Kidney (tissue), 13 donors: ENCODE measurements at regions not wholly inside any gene's neighbourhood (a gene's known extent, or its start where the extent isn't known, plus 50 kb on each side); places are given as distances from the start of the nearest gene placed in this dataset.

Experiments used
- DNase-seq, 5 donors: peaks; one replicate each; pipeline ENCODE4 v3.0.0-alpha.2; 2013 to 2020
- FAIRE-seq: peaks from 2 replicates; lab custom pipeline; 2012; peaks lifted over from hg19 to GRCh38; lab: Jason Lieb, UNC
- H3K27ac ChIP-seq, 2 donors: one replicate each; pipeline ENCODE4 v1.7.0; 2013; ENCODE audit warnings: low read depth in 2 of 2, low read length in 2 of 2, inconsistent platforms in 1 of 2
- H3K27me3 ChIP-seq: one replicate; pipeline ENCODE4 v1.7.1; 2013; ENCODE audit warnings: low read length, inconsistent platforms; ENCODE audit not compliant: control insufficient read depth, insufficient read depth
- H3K36me3 ChIP-seq, 3 donors: one replicate each; pipeline versions ENCODE4 v1.7.0 to v1.7.1; 2013; ENCODE audit warnings: low read length in 3 of 3, control low read depth in 1 of 3, inconsistent platforms in 1 of 3; ENCODE audit not compliant: insufficient read depth in 3 of 3, control insufficient read depth in 2 of 3
- H3K4me1 ChIP-seq, 3 donors: one replicate each; pipeline versions ENCODE4 v1.7.0 to v1.7.1; 2013; ENCODE audit warnings: low read length in 3 of 3, inconsistent platforms in 1 of 3, low read depth in 1 of 3; ENCODE audit not compliant: control insufficient read depth in 2 of 3, insufficient read depth in 2 of 3
- H3K4me3 ChIP-seq, 3 donors: one replicate each; pipeline versions ENCODE4 v1.7.0 to v1.8.1; 2013; ENCODE audit warnings: low read length in 3 of 3, control low read depth in 1 of 3, inconsistent platforms in 1 of 3
- H3K9ac ChIP-seq, 3 donors: one replicate each; pipeline versions ENCODE4 v1.7.0 to v1.7.1; 2013; ENCODE audit warnings: low read length in 3 of 3, control low read depth in 1 of 3, inconsistent platforms in 1 of 3
- H3K9me3 ChIP-seq, 3 donors: one replicate each; pipeline versions ENCODE4 v1.7.0 to v1.7.1; 2013; ENCODE audit warnings: low read length in 3 of 3, control low read depth in 1 of 3, inconsistent platforms in 1 of 3; ENCODE audit not compliant: control insufficient read depth in 2 of 3, insufficient read depth in 1 of 3
- CTCF ChIP-seq: IDR thresholded peaks from 3 replicates; pipeline ENCODE4 v1.5.1; 2012; ENCODE audit warnings: mild to moderate bottlenecking, moderate library complexity, borderline replicate concordance; ENCODE audit not compliant: insufficient read depth; ENCODE audit errors: extremely low read depth
- intact Hi-C: fragments of 100-400 bp; cut with DNase I; formaldehyde crosslinking; loops from one replicate; pipeline ENCODE4 v1.11.1; 2022
- donor health status: control.
- donor health status: control.
- donor health status: control.
- donor health status: control.
- donor health status: control.
- donor health status: DM: yes; HTN: yes; CAD: no.
- donor health status: Normal renal cell carcinoma (clear cell type).

- intact Hi-C loops, result no loop called here
- Histone ChIP-seq H3K36me3 (no peaks in the 10 kb centered on the region), H3K4me3 (no peak overlapping the region), H3K27me3 (no peaks in the 10 kb centered on the region), H3K4me1 (peaks cover 0 to 2% (median 0%) of the 10 kb centered on the region in 3 donors), H3K9ac (no peak overlapping the region), H3K27ac (no peak overlapping the region), H3K9me3 (no peaks in the 10 kb centered on the region)
- no peak for DNase-seq
- FAIRE-seq, result no peak
- TF ChIP-seq CTCF, result no peak
Observed at GRCh38 chr7:351681-352480, 61.9 kb downstream of the FOXL3 start.

- Histone ChIP-seq H3K4me1 (no peaks in the 10 kb centered on the region), H3K4me3 (no peak overlapping the region), H3K27ac (no peak overlapping the region), H3K9me3 (peaks cover 0 to 5% (median 0%) of the 10 kb centered on the region in 3 donors), H3K36me3 (no peaks in the 10 kb centered on the region), H3K27me3 (no peaks in the 10 kb centered on the region), H3K9ac (no peak overlapping the region)
- intact Hi-C loops, result no loop called here
- no peak for TF ChIP-seq CTCF
- DNase-seq, result no peak
- FAIRE-seq, result no peak
Observed at GRCh38 chr7:353746-354325, 63.9 kb downstream of the FOXL3 start.

- intact Hi-C loops, result no loop called here
- no peaks in the 10 kb centered on the region for H3K36me3 ChIP-seq
- H3K27ac ChIP-seq, result no peak overlapping the region
- no peaks in the 10 kb centered on the region for H3K27me3 ChIP-seq
- no peak overlapping the region for H3K9ac ChIP-seq
- H3K9me3 ChIP-seq, result peaks cover 0 to 5% (median 0%) of the 10 kb centered on the region in 3 donors
- FAIRE-seq (no peak), DNase-seq (no peak)
- H3K4me3 ChIP-seq, result no peak overlapping the region
- TF ChIP-seq CTCF, result no peak
- no peaks in the 10 kb centered on the region for H3K4me1 ChIP-seq
Observed at GRCh38 chr7:354597-355470, 64.9 kb downstream of the FOXL3 start.
